A549 (cell line): ENCODE measurements at regions not wholly inside any gene's neighbourhood (a gene's known extent, or its start where the extent isn't known, plus 50 kb on each side); places are given as distances from the start of the nearest gene placed in this dataset.

Experiments used
- ATAC-seq, 2 experiments: fragments of 200-7000 bp in 1 of 2; fragments of >200 bp in 1 of 2; cut with Nextera tagmentation in 1 of 2; cut with Tn5 transposase in 1 of 2; 3 replicates each; pipeline versions ENCODE4 v1.8.0 to v1.9.1; 2018 to 2020; ENCODE audit warnings: mild to moderate bottlenecking in 1 of 2, moderate library complexity in 1 of 2
- CTCF ChIA-PET: fragments of 300-600 bp; sonication (Branson Sonifier 250); formaldehyde crosslinking; extraction: SDS; loops from one replicate; lab custom pipeline; 2021; ENCODE audit warnings: antibody characterized with exemption, inconsistent platforms; lab: Yijun Ruan, JAX
- POLR2A ChIA-PET: fragments of 350-600 bp; formaldehyde crosslinking; extraction: SDS; loops from one replicate; lab custom pipeline; 2021; ENCODE audit warnings: antibody characterized with exemption, inconsistent platforms; lab: Yijun Ruan, JAX
- DNase-seq, 2 experiments: peaks; one replicate each; pipeline versions ENCODE4 v3.0.0 to v3.0.0-alpha.2; 2011 to 2016; ENCODE audit warnings: low read depth in 1 of 2, low spot score in 1 of 2
- FAIRE-seq: peaks from 2 replicates; lab custom pipeline; 2011; peaks lifted over from hg19 to GRCh38; lab: Jason Lieb, UNC
- H3K27ac ChIP-seq, 2 experiments: fragments of >200 bp; sonication (Bioruptor Twin); formaldehyde crosslinking; 3 replicates each; pipeline ENCODE4 v1.5.1; 2016 to 2017
- H3K4me1 ChIP-seq: fragments of >200 bp; sonication (Bioruptor Twin); formaldehyde crosslinking; 3 replicates; pipeline ENCODE4 v1.6.1; 2016
- H3K4me2 ChIP-seq: fragments of >200 bp; sonication (Bioruptor Twin); formaldehyde crosslinking; 3 replicates; pipeline ENCODE4 v1.6.1; 2016
- H3K4me3 ChIP-seq: fragments of >200 bp; sonication (Bioruptor Twin); formaldehyde crosslinking; 3 replicates; pipeline ENCODE4 v1.5.1; 2016
- H3K9me3 ChIP-seq: fragments of >200 bp; sonication (Bioruptor Twin); formaldehyde crosslinking; 3 replicates; pipeline ENCODE4 v1.6.1; 2016
- CBX8 ChIP-seq: fragments of 200-600 bp; sonication (generic); IDR thresholded peaks from 2 replicates; pipeline ENCODE4 v1.6.1; 2016
- CEBPB ChIP-seq, 2 experiments: fragments of >200 bp in 1 of 2; sonication (Bioruptor Twin) in 1 of 2; formaldehyde crosslinking in 1 of 2; IDR thresholded peaks; 2 replicates each; pipeline ENCODE4 v1.6.1; 2012 to 2016
- EHMT2 ChIP-seq: fragments of 200-600 bp; sonication (generic); IDR thresholded peaks from 2 replicates; pipeline ENCODE4 v1.6.1; 2016; ENCODE audit warnings: antibody characterized with exemption, low read depth, mild to moderate bottlenecking, moderate library complexity
- FOSL2 ChIP-seq, 2 experiments: fragments of 450-650 bp in 1 of 2; fragments of >200 bp in 1 of 2; sonication (Bioruptor Twin) in 1 of 2; formaldehyde crosslinking; IDR thresholded peaks; 2 replicates each; pipeline versions ENCODE4 v1.5.0 to v1.6.1; 2016 to 2020; ENCODE audit warnings: mild to moderate bottlenecking in 1 of 2, moderate library complexity in 1 of 2
- HOXA7 ChIP-seq: fragments of 250-450 bp; sonication (Bioruptor Pico); IDR thresholded peaks from 2 replicates; pipeline ENCODE4 v1.5.0; 2020; ENCODE audit warnings: mild to moderate bottlenecking, moderate library complexity
- HOXB5 ChIP-seq: fragments of 250-450 bp; sonication (Bioruptor Pico); IDR thresholded peaks from 2 replicates; pipeline ENCODE4 v1.5.0; 2020; ENCODE audit warnings: mild to moderate bottlenecking, moderate library complexity
- JUNB ChIP-seq: fragments of >200 bp; sonication (Bioruptor Twin); formaldehyde crosslinking; IDR thresholded peaks from 2 replicates; pipeline ENCODE4 v1.6.1; 2016
- KDM1A ChIP-seq: fragments of 200-600 bp; sonication (generic); IDR thresholded peaks from 2 replicates; pipeline ENCODE4 v1.6.1; 2016; ENCODE audit warnings: low read depth, mild to moderate bottlenecking
- KDM5A ChIP-seq: fragments of 200-600 bp; sonication (generic); IDR thresholded peaks from 2 replicates; pipeline ENCODE4 v1.6.1; 2016; ENCODE audit warnings: antibody characterized with exemption, mild to moderate bottlenecking
- MAFK ChIP-seq: fragments of 450-650 bp; IDR thresholded peaks from 2 replicates; pipeline ENCODE4 v1.6.1; 2014; ENCODE audit not compliant: partially characterized antibody
- MAZ ChIP-seq: fragments of 150-350 bp; IDR thresholded peaks from 2 replicates; pipeline ENCODE4 v1.6.1; 2014; ENCODE audit warnings: antibody characterized with exemption, low read depth, low read length, borderline replicate concordance
- NFE2L2 ChIP-seq: fragments of 150-350 bp; conservative IDR thresholded peaks from 2 replicates; pipeline ENCODE4 v1.6.1; 2014; ENCODE audit warnings: low read length
- NPAS2 ChIP-seq: fragments of 250-450 bp; sonication (Bioruptor Pico); IDR thresholded peaks from 2 replicates; pipeline ENCODE4 v1.8.0; 2022; ENCODE audit warnings: mild to moderate bottlenecking, moderate library complexity, borderline replicate concordance
- NR3C1 ChIP-seq: fragments of >200 bp; sonication (Bioruptor Twin); formaldehyde crosslinking; IDR thresholded peaks from 3 replicates; pipeline ENCODE4 v1.6.1; 2017
- POLR2A ChIP-seq: IDR thresholded peaks from 2 replicates; pipeline ENCODE4 v1.6.1; 2012; ENCODE audit warnings: mild to moderate bottlenecking, low read length
- RAD21 ChIP-seq, 2 experiments: fragments of >200 bp in 1 of 2; sonication (Bioruptor Twin) in 1 of 2; formaldehyde crosslinking in 1 of 2; IDR thresholded peaks in 1 of 2; conservative IDR thresholded peaks in 1 of 2; 2 replicates in 1 of 2; 3 replicates in 1 of 2; pipeline ENCODE4 v1.6.1; 2012 to 2018; ENCODE audit warnings: inconsistent platforms in 1 of 2
- RCOR1 ChIP-seq: fragments of 150-350 bp; IDR thresholded peaks from 2 replicates; pipeline ENCODE4 v1.6.1; 2014; ENCODE audit warnings: antibody characterized with exemption, low read length, low read depth
- RFX5 ChIP-seq: fragments of 450-650 bp; IDR thresholded peaks from 2 replicates; pipeline ENCODE4 v1.7.1; 2014; ENCODE audit warnings: antibody characterized with exemption, mild to moderate bottlenecking, moderate library complexity
- SMC3 ChIP-seq: fragments of >200 bp; sonication (Bioruptor Twin); formaldehyde crosslinking; IDR thresholded peaks from 3 replicates; pipeline ENCODE4 v1.6.1; 2018; ENCODE audit warnings: inconsistent platforms
- ZNF302 ChIP-seq: fragments of 250-450 bp; sonication (Bioruptor Pico); IDR thresholded peaks from 2 replicates; pipeline ENCODE4 v1.9.0; 2021; ENCODE audit warnings: inconsistent platforms, mild to moderate bottlenecking, moderate library complexity
- WGBS: methylation state at CpG from one replicate; pipeline ENCODE4 v1.1.6; 2017; ENCODE audit errors: missing lambda C conversion rate; 5-methylcytosine and 5-hydroxymethylcytosine counted together
- TF ChIP-seq, protein P1 (sequence below): fragments of >200 bp; sonication (Bioruptor Twin); formaldehyde crosslinking; IDR thresholded peaks from 3 replicates; pipeline ENCODE4 v1.6.1; 2016
- TF ChIP-seq, protein P2 (sequence below): fragments of >200 bp; sonication (Bioruptor Twin); formaldehyde crosslinking; IDR thresholded peaks from 2 replicates; pipeline ENCODE4 v1.6.1; 2016
- TF ChIP-seq, protein P3 (sequence below): fragments of 450-650 bp; IDR thresholded peaks from 2 replicates; pipeline ENCODE4 v1.6.1; 2014; ENCODE audit warnings: antibody characterized with exemption
- TF ChIP-seq, protein P4 (sequence below): IDR thresholded peaks from 2 replicates; pipeline ENCODE4 v1.6.1; 2012; ENCODE audit warnings: low read depth, borderline replicate concordance

DNA sequence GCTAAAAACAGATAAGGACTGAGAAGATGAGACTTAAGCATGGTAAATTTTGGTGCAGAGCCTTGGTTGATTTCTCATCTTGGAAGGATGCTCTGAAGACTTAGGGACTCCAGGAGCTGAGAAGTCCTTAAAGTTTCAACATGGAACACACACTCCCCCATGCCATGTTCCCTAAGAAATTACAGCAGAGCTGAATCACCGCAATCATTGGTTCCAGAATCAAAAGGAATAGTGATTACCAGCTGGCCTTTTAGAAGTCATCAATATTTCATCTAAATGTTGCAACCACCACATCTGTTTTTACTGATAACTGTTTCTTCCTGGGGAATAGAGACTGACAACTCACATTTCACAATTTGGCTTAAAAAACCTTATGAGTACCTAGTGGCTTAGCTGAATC, 229.3 kb downstream of the MINAR1 start:
- no peak for ATAC-seq
- H3K4me3 ChIP-seq = no peak overlapping the region
- POLR2A ChIA-PET = no interaction called here
- 68% methylated on average over 1 of the region's 1 CpG for WGBS
- TF ChIP-seq NFE2L2 (no peak), JUNB (no peak)
- peaks cover 8% of the 10 kb centered on the region; the same call in 1 of the 3 replicates for H3K4me1 ChIP-seq
- no peak for DNase-seq
- H3K27ac ChIP-seq = no peak overlapping the region
- no peak overlapping the region for H3K4me2 ChIP-seq
- CTCF ChIA-PET = no interaction called here
- FAIRE-seq = peak; percentile 81
- H3K9me3 ChIP-seq = no peaks in the 10 kb centered on the region

DNA sequence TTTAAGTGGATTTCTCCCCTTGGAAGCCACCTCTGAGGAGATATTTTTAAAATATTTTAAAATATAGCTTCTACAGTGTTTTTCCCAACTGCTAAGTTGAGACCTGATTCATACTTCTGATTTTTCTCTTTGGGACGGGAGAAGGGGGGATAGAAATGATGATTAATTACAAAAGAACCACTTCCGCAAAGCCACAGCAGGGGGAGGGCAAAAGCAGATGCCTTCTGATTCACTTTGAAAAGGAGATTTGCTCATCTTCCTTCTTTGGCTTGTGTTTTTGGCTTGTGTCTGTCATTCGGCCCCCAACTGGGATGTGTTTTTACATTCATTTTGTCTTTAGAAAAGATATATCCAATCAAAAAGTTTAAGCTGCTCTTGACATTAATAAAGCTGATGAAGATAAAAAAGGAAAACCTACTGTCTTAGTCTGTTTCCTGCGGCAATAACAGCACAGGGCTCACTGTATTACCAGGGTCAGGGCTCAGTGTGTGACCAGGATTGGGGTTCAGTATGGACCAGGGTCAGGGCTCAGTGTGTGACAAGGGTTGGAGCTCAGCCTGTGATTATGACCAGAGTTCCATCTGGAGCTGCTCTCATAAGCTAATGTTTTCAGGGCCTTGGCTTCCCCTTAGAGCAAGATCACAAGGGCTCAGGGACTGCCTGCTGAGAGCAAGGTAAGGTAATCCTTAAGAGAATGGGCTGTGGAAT, 223.2 kb downstream of the MTHFS start:
- TF ChIP-seq FOSL2 (IDR thresholded peaks at IDR 0.05) (no peak), FOSL2 (CRISPR knock-in tag; IDR thresholded peaks at IDR 0.05) (0 out of 2 replicates have a peak, but pooled peaks have one; percentile 9), MAFK (no peak), KDM1A (no peak), RAD21 (conservative IDR thresholded peaks at IDR 0.05 in 1 of 2, IDR thresholded peaks at IDR 0.05 in 1 of 2) (0 out of 5 replicates have a peak, but pooled peaks of 1 of the 2 experiments have one; percentile 12)
- ATAC-seq (peak; percentile 61 to 66; a peak in 4 of 6 replicates), DNase-seq (peak; percentile 36 to 50), FAIRE-seq (peak; percentile 36)
- Histone ChIP-seq H3K4me2 (peak overlapping the region; percentile 43), H3K4me1 (peaks cover 17% of the 10 kb centered on the region), H3K27ac (peak overlapping the region; percentile 52 to 76), H3K9me3 (no peaks in the 10 kb centered on the region; the same call in 2 of the 3 replicates), H3K4me3 (no peak overlapping the region)
- CTCF ChIA-PET = interaction anchor here (0.6 to 2.0 kb wide), 4 partner anchors 32 to 293 kb away, joined by 3 to 4 read pairs (median 4); no protein-coding TSS in a partner anchor
- 44% methylated on average over 4 of the region's 4 CpGs for WGBS
- POLR2A ChIA-PET = no interaction called here

DNA sequence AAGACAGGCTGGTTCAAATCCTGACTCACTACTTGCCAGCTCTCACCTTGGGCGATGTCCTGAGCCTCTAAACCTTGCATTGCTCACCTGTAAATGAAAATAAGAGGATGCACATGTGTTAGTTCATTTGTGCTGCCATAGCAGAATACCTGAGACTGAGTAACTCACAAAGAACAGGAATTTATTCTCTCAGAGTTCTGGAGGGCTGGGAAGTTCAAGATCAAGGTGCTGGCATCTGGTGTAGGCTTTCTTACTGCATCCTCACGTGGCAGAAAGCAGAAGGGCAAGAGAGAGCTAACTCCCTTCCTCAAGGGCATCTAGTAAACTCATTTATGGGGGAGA, 222.7 kb downstream of the MTHFS start:
- POLR2A ChIA-PET = no interaction called here
- 53% methylated on average over 2 of the region's 2 CpGs for WGBS
- Histone ChIP-seq H3K4me1 (peaks cover 17% of the 10 kb centered on the region), H3K9me3 (no peaks in the 10 kb centered on the region; the same call in 2 of the 3 replicates), H3K27ac (peak overlapping the region; percentile 52 to 76; a peak in 5 of 6 replicates), H3K4me3 (no peak overlapping the region), H3K4me2 (no peak overlapping the region; the same call in 2 of the 3 replicates)
- CTCF ChIA-PET = interaction anchor here (1.9 to 2.0 kb wide), 2 partner anchors 33 to 293 kb away, joined by 4 read pairs; no protein-coding TSS in a partner anchor
- FAIRE-seq (peak; percentile 28), DNase-seq (no peak), ATAC-seq (peak in 1 of 2 experiments; percentile 26; a peak in 1 of 6 replicates)
- no peak for TF ChIP-seq ZNF302 (CRISPR knock-in tag)

DNA sequence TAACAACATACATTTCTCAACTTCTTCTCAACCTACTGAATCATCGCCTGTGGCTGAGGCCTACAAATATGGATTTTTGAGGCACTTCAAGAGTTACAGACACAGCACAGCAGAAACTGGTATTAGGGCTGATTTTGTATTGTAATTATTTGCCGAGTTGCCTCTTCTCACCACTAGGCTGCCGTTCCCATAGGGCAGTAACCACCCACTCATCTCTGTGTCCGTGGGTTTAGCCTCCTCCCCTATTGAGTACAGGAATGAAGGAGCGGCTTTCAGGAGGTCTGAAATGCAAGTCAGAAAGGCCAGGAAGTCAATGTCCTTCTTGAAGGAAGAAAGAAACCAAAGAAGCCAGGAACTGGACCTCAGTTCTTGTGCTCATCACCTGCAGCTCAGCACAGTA, 220.8 kb downstream of the MTHFS start:
- no peak overlapping the region for H3K4me3 ChIP-seq
- ChIA-PET POLR2A (no interaction called here), CTCF (interaction anchor here (0.5 to 1.2 kb wide), 4 partner anchors 10 to 68 kb away, joined by 3 to 5 read pairs (median 4); no protein-coding TSS in a partner anchor)
- FAIRE-seq (no peak), ATAC-seq (peak in 1 of 2 experiments; percentile 38; a peak in 3 of 6 replicates), DNase-seq (no peak)
- H3K4me2 ChIP-seq = no peak overlapping the region
- TF ChIP-seq JUNB (no peak), CBX8 (no peak), NPAS2 (CRISPR knock-in tag) (no peak), HOXB5 (CRISPR knock-in tag) (no peak), EHMT2 (no peak), CEBPB (IDR thresholded peaks at IDR 0.05) (no peak), MAZ (no peak), RFX5 (no peak), KDM1A (no peak), RCOR1 (no peak), POLR2A (no peak), RAD21 (conservative IDR thresholded peaks at IDR 0.05 in 1 of 2, IDR thresholded peaks at IDR 0.05 in 1 of 2) (no peak), NR3C1 (no peak), SMC3 (no peak), HOXA7 (no peak), KDM5A (no peak)
- TF ChIP-seq, protein P1, sequence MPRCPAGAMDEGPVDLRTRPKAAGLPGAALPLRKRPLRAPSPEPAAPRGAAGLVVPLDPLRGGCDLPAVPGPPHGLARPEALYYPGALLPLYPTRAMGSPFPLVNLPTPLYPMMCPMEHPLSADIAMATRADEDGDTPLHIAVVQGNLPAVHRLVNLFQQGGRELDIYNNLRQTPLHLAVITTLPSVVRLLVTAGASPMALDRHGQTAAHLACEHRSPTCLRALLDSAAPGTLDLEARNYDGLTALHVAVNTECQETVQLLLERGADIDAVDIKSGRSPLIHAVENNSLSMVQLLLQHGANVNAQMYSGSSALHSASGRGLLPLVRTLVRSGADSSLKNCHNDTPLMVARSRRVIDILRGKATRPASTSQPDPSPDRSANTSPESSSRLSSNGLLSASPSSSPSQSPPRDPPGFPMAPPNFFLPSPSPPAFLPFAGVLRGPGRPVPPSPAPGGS = no peak
- TF ChIP-seq, protein P2, sequence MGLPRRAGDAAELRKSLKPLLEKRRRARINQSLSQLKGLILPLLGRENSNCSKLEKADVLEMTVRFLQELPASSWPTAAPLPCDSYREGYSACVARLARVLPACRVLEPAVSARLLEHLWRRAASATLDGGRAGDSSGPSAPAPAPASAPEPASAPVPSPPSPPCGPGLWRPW = no peak
- TF ChIP-seq, protein P3, sequence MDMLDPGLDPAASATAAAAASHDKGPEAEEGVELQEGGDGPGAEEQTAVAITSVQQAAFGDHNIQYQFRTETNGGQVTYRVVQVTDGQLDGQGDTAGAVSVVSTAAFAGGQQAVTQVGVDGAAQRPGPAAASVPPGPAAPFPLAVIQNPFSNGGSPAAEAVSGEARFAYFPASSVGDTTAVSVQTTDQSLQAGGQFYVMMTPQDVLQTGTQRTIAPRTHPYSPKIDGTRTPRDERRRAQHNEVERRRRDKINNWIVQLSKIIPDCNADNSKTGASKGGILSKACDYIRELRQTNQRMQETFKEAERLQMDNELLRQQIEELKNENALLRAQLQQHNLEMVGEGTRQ = no peak
- TF ChIP-seq, protein P4, sequence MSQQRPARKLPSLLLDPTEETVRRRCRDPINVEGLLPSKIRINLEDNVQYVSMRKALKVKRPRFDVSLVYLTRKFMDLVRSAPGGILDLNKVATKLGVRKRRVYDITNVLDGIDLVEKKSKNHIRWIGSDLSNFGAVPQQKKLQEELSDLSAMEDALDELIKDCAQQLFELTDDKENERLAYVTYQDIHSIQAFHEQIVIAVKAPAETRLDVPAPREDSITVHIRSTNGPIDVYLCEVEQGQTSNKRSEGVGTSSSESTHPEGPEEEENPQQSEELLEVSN = no peak
- H3K27ac ChIP-seq = peak overlapping the region; percentile 8 to 33; a peak in 1 of 6 replicates
- peaks cover 28% of the 10 kb centered on the region for H3K4me1 ChIP-seq
- no peaks in the 10 kb centered on the region; the same call in 2 of the 3 replicates for H3K9me3 ChIP-seq
- WGBS = 63% methylated on average over 5 of the region's 5 CpGs
